ENCODE measurements at regions not wholly inside any gene's neighbourhood (a gene's known extent, or its start where the extent isn't known, plus 50 kb on each side); places are given as distances from the start of the nearest gene placed in this dataset.

GRCh38 chr1:76687307-76688175, 179.7 kb upstream of the ST6GALNAC5 start:
- Histone ChIP-seq H2BK120ac (ENCODE audit: low read depth, low read length, poor library complexity, severe bottlenecking) (no peak overlapping the region), H2BK20ac (ENCODE audit: low read depth, low read length, poor library complexity, severe bottlenecking) (no peak overlapping the region), H4K5ac (ENCODE audit: insufficient read length, low read depth, low read length) (no peak overlapping the region), H3K56ac (ENCODE audit: insufficient read length, low read depth, low read length) (no peak overlapping the region), H3K79me2 (ENCODE audit: insufficient read depth, low read length) (no peaks in the 10 kb centered on the region), H3K4me2 (ENCODE audit: insufficient read depth, insufficient read length, low read length) (no peak overlapping the region), H2BK5ac (ENCODE audit: insufficient read length, low read length) (no peak overlapping the region), H4K8ac (replicated peaks; ENCODE audit: insufficient read length, low read depth, low read length) (no peak overlapping the region), H3K14ac (ENCODE audit: insufficient read depth, low read length) (no peak overlapping the region), H2AK5ac (ENCODE audit: insufficient read length, low read length) (no peak overlapping the region), H2BK12ac (ENCODE audit: insufficient read length, low read depth, low read length) (no peak overlapping the region), H3K9ac (ENCODE audit: extremely low read depth, insufficient read length, low read length) (no peak overlapping the region), H3K79me1 (ENCODE audit: insufficient read depth, low read depth, low read length, poor library complexity, severe bottlenecking) (no peaks in the 10 kb centered on the region), H2AFZ (ENCODE audit: low read length) (no peak overlapping the region), H3K4ac (ENCODE audit: low read depth, low read length) (no peak overlapping the region), H4K20me1 (ENCODE audit: control insufficient read depth, insufficient read depth, insufficient read length) (no peaks in the 10 kb centered on the region), H2BK15ac (ENCODE audit: low read depth, low read length) (no peak overlapping the region), H3K27ac (ENCODE audit: insufficient read length, low read depth, low read length) (no peak overlapping the region), H3K18ac (ENCODE audit: insufficient read length, low read depth, low read length) (no peak overlapping the region), H3K23me2 (ENCODE audit: insufficient read length, low read depth, low read length, poor library complexity, severe bottlenecking) (no peaks in the 10 kb centered on the region), H3K23ac (ENCODE audit: insufficient read length, low read depth, low read length) (no peak overlapping the region), H4K91ac (ENCODE audit: insufficient read length, low read depth, low read length) (no peak overlapping the region), H3T11ph (ENCODE audit: low read length) (no peak overlapping the region), H3K27me3 (ENCODE audit: insufficient read depth, low read length) (no peaks in the 10 kb centered on the region), H3K4me1 (ENCODE audit: insufficient read depth, low read length) (no peaks in the 10 kb centered on the region; the same call in 1 of the 2 replicates), H3K9me3 (ENCODE audit: control insufficient read depth, low read depth, low read length) (no peaks in the 10 kb centered on the region)
- Mint-ChIP-seq H3K27me3 (ENCODE audit: low read depth) (no peaks in the 10 kb centered on the region), H3K4me1 (no peaks in the 10 kb centered on the region), H3K36me3 (ENCODE audit: insufficient read depth in 1 of 3, low read depth in 3 of 3) (no peaks in the 10 kb centered on the region; a peak in 1 of 7 replicates), H3K27ac (no peak overlapping the region), H3K4me3 (no peak overlapping the region; a peak in 1 of 5 replicates), H3K9me3 (no peaks in the 10 kb centered on the region)
- no peak for TF ChIP-seq CTCF (conservative IDR thresholded peaks at IDR 0.05)
- no CpG with 5 or more reads among the region's 6 CpGs for WGBS (ENCODE audit: extremely low coverage, insufficient read length, low lambda C conversion rate)
- no peak for DNase-seq
